Dedifferentiated amniotic fluid mesenchymal stem cell (primary cell): ENCODE measurements at regions not wholly inside any gene's neighbourhood (a gene's known extent, or its start where the extent isn't known, plus 50 kb on each side); places are given as distances from the start of the nearest gene placed in this dataset.

Experiments used
- DNase-seq: peaks from one replicate; pipeline ENCODE4 v3.0.0-alpha.2; 2016; ENCODE audit errors: extremely low spot score

- DNase-seq = no peak
Observed at GRCh38 chr5:38719403-38719802, 126.4 kb upstream of the OSMR start.

DNA sequence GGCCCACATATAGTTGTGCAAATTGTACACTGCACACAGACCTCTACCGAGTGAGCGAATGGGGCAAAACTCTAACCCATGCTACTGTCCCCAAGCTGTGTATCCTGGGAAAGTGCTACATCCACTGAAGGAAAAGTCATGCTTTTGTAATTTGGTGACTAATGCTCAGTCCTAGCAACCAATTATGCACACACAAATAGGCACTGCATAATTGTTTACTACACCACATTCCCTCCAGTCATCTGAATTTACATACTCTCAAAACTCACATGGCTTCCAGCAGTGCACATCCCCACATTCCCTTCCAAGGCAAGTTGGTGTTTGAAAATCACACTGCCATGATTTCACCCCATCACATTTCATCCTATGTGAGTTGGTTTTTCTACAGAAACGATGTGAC lies 125.9 kb upstream of the OSMR start:
- peak; percentile 29 for DNase-seq

DNA sequence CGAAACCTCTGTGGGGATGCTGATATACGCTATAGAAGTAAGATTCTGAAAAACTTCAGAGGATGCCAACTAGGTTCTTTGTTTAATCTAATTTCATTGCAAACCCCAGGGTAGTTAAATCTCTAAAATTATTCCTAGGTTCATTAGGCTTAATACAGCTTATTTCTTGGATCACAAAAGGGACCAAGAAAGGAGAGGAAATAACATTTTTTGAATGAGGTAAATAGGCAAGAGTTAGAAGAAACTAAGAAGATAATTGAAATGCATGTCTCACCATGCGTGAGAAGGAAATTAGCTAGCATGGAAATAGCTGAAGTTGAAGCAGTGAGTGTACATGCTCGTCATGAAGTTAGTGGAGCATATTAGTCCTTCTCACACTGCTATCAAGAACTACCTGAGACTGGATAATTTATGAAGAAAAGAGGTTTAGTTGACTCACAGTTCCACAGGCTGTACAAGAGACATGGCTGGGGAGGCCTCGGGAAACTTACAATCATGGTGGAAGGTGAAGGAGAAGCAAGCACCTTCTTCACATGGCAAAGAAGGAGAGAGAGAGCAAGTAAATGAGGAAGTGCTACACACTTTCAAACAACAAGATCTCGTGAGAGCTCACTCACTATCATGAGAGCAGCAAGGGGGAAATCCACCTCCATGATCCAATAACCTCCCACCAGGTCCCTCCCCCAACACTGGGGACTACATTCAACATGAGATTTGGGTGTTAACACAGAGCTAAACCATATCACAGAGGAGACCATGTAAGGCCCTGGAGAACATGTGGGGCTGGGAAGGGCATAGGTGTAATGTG lies 125.1 kb upstream of the OSMR start:
- DNase-seq = no peak

GRCh38 chr5:38722918-38723317 lies 122.9 kb upstream of the OSMR start:
- no peak for DNase-seq

- DNase-seq = no peak
Observed at GRCh38 chr5:38723426-38723825, 122.4 kb upstream of the OSMR start.

GRCh38 chr5:38724301-38725030 lies 121.3 kb upstream of the OSMR start:
- DNase-seq = no peak

DNA sequence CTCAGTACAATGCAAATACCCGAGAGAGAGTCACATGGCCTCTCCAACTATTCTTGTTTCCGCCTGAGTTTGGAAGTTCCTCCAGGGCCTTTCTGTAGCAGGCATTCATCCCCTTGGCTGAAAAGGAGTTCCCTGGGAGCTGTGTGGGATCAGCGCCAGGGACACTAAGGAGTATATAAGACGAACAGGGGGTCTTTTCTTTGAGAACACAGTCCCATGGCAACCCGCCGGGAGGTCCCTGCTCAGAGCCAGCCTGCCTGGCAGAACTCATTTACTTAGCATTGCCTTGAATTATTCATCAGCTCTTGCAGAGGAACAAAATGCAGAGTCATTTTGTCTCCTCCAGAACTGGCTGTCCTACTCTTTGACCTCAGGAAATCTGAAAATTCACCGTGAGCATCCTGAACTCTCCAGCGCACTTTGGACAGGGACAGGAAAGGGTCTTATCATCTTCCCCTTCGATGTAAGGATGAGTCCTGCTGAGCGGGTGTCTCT lies 120.4 kb upstream of the OSMR start:
- no peak for DNase-seq

DNA sequence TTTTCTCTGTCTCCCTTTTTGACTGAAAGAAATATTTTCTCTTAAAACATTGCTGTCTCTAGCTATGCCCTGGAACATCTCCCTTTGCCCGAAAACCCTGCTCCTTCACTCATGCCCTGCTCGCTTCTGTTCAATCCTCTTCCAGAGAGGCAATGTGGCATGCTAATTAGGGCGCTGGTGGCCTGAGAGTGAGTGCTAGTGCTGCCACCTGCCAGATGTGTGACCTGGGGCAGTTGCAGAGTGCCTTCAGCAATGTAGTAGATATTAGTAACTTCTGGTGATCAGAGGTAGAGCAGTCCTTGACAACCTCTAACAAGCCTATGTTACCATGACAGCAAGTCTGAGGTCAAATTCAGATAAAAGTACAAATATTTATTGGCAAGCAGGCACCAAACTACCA lies 119.5 kb upstream of the OSMR start:
- DNase-seq = no peak

DNA sequence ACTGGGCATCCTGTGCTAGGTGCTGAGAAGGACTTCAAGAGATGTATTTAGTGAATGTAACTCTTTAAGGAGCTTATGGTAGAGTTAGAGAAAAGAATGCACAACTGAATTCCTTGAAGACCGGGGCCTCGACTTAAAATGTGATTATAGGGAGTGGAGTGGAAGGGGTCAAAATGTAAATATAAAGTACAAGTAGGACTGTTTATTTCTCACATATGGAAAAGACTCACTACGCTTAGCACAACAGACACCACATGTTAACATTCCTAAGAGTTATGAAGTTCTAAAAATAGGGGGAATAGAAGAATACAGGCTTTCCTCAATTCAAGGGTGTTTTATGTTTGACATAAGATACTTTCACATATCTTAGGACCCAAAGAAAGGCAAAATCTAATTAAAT lies 117.8 kb upstream of the OSMR start:
- DNase-seq = no peak

DNA sequence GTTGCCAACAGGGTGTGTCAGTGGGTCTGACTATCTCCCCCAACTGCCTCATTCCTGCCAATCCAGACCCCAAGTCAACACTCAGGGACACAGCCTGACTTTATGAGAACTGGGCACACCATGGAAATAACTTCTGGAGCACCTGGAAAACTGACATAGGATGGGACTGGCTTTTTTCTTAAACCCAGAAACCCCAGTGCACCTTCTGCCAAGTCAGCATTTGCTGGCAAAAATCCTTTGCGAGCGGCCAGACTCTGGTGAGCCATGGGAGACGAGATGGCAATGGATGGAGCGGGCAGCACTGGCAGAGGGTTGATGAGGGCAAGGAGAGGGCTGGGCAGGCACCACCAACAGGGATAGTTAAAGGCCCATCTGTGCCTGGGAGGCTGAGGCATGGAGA lies 114.4 kb upstream of the OSMR start:
- no peak for DNase-seq

- DNase-seq = no peak
Observed at GRCh38 chr5:38734353-38734752, 111.5 kb upstream of the OSMR start.

GRCh38 chr5:38736089-38736488 lies 109.7 kb upstream of the OSMR start:
- no peak for DNase-seq

DNA sequence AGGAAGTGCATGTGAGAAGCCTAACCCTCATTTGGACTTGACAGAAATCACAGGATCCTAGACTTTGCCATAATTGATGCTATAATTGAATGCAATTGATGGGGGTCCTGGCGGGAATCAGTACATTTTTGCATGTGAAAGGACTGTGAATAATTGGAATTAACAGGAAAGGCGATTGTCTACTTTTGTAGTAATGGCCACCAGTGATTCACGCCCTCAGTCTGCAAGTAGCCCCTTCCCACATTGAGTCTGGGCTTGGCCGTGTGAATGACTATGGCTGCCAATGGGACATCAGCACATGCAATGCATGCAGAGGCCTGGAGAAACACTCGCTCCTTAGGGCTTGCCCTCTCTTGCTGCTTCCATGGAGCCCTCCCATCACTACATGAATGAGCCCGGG lies 107.8 kb upstream of the OSMR start:
- DNase-seq = no peak

- no peak for DNase-seq
Observed at GRCh38 chr5:38739011-38739704, 106.7 kb upstream of the OSMR start.

DNA sequence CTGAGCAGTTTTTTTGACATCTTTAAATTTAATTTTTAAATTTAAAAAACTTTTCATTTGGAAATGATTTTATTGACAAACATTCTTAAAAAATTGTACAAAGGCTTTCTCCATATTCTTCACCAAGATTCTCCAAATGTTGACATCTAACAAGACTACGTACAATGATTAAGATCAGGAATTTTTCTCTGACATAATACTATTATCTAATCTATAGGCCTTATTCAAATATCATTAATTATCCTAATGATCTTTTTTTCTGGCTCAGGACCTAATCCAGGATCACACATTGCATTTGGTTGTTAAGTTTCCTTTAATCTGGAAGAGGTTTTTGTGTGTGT lies 106.1 kb upstream of the OSMR start:
- no peak for DNase-seq

- DNase-seq = no peak
Observed at GRCh38 chr5:38742821-38743220, 103.0 kb upstream of the OSMR start.

DNA sequence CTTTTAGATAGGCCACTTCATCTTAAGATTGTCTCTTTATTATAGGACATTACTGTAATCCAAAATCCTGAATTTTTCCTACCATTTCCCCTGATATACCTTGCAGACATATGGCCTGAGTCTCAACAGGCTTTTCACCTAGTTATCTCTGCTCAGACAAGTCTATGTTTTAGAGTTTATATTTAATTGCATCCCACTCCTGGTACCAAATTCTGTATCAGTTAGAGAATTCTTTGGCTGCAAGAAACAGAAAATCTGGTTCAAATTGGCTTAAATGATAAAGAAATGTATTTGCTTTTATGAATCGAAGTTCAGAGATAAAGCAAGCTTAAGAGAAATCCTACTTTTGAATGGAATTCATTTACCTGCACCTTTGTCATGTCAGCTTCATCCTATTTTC lies 102.2 kb upstream of the OSMR start:
- DNase-seq = no peak

DNA sequence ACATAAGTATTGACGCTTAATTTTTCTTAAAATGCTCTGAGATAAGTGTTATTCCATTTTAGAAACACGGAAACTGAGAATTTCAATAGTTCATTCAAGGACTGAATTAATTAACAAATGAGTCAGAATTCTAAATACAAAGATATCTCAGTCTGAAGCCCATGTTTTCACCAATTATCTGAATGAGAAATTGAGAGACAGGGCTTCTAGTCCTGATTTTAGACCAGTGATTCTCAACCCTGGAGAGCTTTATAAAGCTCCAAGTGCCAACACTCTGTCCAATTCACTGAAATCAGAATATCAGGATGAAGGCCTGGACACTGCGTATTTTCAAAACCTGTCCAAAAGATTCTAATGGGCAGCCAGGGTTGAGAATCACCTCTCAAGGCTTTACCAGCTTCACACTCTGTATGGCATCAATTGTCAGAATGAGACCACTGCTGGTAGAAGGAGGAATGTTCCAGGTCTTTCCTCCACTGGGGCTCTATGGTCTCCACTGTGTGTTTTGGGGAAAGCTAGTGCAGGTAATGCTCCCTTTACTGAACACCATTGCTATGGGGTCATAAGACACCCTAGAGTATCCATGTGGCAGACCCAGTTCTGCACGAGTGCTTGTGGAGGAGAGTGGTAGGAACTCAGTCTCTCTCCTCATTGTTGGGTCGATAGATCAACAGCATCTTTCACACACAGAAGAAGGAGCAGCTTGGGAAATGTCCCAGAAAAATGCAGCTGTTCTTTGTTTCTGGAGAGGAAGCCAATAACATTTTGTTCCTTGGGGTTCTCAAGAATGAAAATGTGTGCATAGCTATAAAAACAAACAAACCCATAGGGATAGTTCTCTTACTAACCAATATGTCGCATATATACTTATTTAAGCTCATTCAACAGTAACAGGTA lies 99.7 kb upstream of the OSMR start:
- no peak for DNase-seq

DNA sequence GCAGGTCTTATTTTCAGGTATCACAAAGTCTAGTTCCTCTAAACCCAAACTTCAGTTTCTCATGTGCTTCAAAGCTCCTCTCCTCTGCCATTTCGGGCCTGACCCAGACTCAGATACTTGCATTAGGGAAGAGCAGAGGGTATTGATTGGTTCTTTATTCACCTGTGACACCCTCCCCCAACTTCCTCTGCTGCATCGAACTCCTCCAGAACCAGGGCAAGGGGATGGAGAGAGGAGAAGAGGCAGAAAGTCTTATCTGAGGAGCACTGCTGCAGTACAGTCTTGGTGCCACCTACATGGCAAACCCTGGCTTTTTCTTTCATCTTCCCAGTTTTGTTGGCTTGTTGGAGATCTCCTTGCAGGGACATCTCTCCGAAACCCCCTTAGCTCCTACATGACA lies 96.0 kb upstream of the OSMR start:
- no peak for DNase-seq

GRCh38 chr5:38751103-38751502 lies 94.7 kb upstream of the OSMR start:
- DNase-seq = no peak

- no peak for DNase-seq
Observed at GRCh38 chr5:38752012-38752536, 93.7 kb upstream of the OSMR start.

DNA sequence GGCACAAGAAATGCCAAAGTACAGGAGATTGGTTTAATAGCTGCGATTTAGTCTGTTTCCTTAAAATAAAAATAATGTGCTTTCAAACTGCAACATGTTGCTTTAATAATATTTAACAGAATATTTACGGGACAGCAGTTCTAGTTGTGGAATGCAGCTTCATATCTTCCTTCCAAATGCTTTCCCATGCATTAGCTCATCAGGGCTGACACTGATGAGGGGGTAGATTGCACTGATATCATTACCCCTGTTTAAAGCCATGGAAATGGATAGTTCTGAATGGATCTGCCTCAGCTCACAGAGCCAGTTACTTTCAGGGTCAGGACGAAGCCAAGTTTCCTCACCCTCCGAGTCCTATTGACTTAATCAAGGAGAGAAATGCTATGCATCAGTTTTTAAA lies 93.2 kb upstream of the OSMR start:
- DNase-seq = no peak
